Endothelial cell of hepatic sinusoid (primary cell): ENCODE measurements at regions not wholly inside any gene's neighbourhood (a gene's known extent, or its start where the extent isn't known, plus 50 kb on each side); places are given as distances from the start of the nearest gene placed in this dataset.
"Not testable (repeated sequence)": the region's sequence is repeated elsewhere in the genome, so short reads cannot be mapped to it uniquely, and the experiment has no call there.

ENCODE experiments used
- in situ Hi-C: cut with HindIII; loops from 2 replicates; pipeline ENCODE4 v1.10.0; 2017; ENCODE audit warnings: low sequenced_read_pairs

GRCh38 chr9:12350775-12351174 lies 342.4 kb upstream of the TYRP1 start:
- in situ Hi-C loops, result no loop called here

- in situ Hi-C loops, result no loop called here
These were observed 341.7 kb upstream of the TYRP1 start for GRCh38 chr9:12351293-12352044.

- in situ Hi-C loops, result no loop called here
These were observed 341.2 kb upstream of the TYRP1 start for GRCh38 chr9:12352045-12352315.

- in situ Hi-C loops, result no loop called here
These were observed 329.7 kb upstream of the TYRP1 start for GRCh38 chr9:12363439-12363838.

- in situ Hi-C loops, result no loop called here
These were observed 324.6 kb upstream of the TYRP1 start for GRCh38 chr9:12368569-12368968.

GRCh38 chr9:12391839-12392509 lies 301.2 kb upstream of the TYRP1 start:
- in situ Hi-C loops, result no loop called here

GRCh38 chr9:12394105-12394504 lies 299.1 kb upstream of the TYRP1 start:
- in situ Hi-C loops, result no loop called here

- in situ Hi-C loops, result no loop called here
These were observed 289.5 kb upstream of the TYRP1 start for GRCh38 chr9:12403721-12404120.

- in situ Hi-C loops, result no loop called here
These were observed 279.2 kb upstream of the TYRP1 start for GRCh38 chr9:12413986-12414385.

GRCh38 chr9:12414514-12414913 lies 278.7 kb upstream of the TYRP1 start:
- in situ Hi-C loops, result no loop called here

- in situ Hi-C loops, result no loop called here
These were observed 277.8 kb upstream of the TYRP1 start for GRCh38 chr9:12415361-12415760.

- in situ Hi-C loops, result no loop called here
These were observed 276.5 kb upstream of the TYRP1 start for GRCh38 chr9:12416716-12417115.

GRCh38 chr9:12424243-12424642 lies 268.9 kb upstream of the TYRP1 start:
- in situ Hi-C loops, result no loop called here

GRCh38 chr9:12425878-12426864 lies 267.0 kb upstream of the TYRP1 start:
- in situ Hi-C loops, result no loop called here

GRCh38 chr9:12439267-12439666 lies 253.9 kb upstream of the TYRP1 start:
- in situ Hi-C loops, result no loop called here

- in situ Hi-C loops, result not testable (repeated sequence)
These were observed 252.1 kb upstream of the TYRP1 start for GRCh38 chr9:12441080-12441479.

- in situ Hi-C loops, result no loop called here
These were observed 251.7 kb upstream of the TYRP1 start for GRCh38 chr9:12441506-12441905.

- in situ Hi-C loops, result no loop called here
These were observed 244.9 kb upstream of the TYRP1 start for GRCh38 chr9:12448246-12448645.

GRCh38 chr9:12457237-12457636 lies 235.9 kb upstream of the TYRP1 start:
- in situ Hi-C loops, result no loop called here

GRCh38 chr9:12461763-12462460 lies 231.3 kb upstream of the TYRP1 start:
- in situ Hi-C loops, result no loop called here

GRCh38 chr9:12462861-12463260 lies 230.3 kb upstream of the TYRP1 start:
- in situ Hi-C loops, result no loop called here
